ENCODE measurements at regions not wholly inside any gene's neighbourhood (a gene's known extent, or its start where the extent isn't known, plus 50 kb on each side); places are given as distances from the start of the nearest gene placed in this dataset.
"Not testable (repeated sequence)": the region's sequence is repeated elsewhere in the genome, so short reads cannot be mapped to it uniquely, and the experiment has no call there.

DNA sequence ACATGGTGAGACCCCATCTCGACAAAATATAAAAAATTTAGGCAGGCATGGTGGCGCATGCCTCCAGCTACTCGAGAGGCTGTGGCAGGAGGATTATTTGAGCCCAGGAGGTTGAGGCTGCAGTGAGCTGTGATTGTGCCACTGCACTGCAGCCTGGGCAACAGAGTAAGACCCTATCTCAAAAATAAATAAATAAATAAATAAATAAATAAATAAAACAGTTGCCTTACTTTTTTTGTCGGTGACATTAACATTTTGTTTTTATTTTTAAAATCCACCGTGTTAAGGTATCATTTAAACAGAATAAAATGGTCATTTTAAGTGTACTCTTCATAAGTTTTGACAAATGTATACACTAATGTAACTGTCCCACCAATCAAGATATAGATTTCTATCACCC, 57.0 kb downstream of the RASL11A start:
- DNase-seq: no peak

GRCh38 chr13:27329210-27329609, 58.6 kb downstream of the RASL11A start:
- no peak for DNase-seq

DNA sequence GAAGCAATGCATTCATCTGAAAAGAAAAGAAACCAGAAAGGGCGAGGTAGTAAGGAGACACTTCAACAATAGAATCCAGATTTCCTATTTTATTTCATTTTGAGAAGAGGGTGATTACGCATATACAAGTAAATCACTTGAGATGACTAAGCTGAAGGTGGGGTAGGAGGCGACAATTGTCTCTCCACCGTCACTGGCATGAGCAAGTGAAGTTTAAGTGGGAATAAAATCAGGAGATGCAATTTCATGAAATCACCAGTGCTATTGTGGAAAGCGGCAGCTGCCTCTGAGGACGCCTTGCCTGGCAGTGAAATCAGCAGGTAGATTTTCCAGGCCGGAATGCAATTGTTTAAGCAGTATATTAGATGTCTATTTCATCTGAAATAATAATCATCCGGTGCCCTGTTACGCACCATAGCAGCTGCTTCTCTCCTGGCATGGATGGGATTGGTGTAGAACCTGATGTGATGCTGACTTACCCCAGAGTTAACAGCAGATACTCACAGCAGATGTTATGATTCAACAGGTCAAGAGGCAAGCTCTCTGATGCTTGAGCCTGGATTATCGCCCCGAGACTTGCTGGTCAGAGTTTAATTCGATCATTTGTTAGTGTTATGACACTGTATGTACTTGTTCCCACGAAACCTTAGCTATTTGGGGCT, 64.3 kb downstream of the RASL11A start:
- DNase-seq: no peak

GRCh38 chr13:27336014-27336673, 65.5 kb downstream of the RASL11A start:
- no peak for DNase-seq

GRCh38 chr13:27338207-27338606, 67.6 kb downstream of the RASL11A start:
- no peak for DNase-seq

- DNase-seq: no peak
These were observed 68.2 kb downstream of the RASL11A start for GRCh38 chr13:27338816-27339215.

DNA sequence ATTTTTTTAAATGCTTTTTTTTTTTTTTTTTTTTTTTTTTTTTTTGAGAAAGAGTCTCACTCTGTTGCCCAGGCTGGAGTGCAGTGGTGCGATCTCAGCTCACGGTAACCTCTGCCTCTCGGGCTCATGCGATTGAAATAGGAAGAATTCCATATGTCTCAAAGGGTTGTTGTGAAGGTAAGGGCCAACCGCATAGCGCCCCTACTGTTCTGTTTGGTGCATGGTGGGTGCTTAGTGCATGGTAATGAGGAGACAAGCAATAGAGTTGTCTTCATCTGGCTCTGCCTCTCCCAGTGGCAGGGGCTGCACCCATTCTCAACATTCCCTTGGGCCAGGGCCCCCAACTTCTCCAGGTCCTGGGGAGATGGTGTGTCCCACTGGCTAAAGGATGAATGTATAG, 68.7 kb downstream of the RASL11A start:
- DNase-seq: peak; percentile 45

DNA sequence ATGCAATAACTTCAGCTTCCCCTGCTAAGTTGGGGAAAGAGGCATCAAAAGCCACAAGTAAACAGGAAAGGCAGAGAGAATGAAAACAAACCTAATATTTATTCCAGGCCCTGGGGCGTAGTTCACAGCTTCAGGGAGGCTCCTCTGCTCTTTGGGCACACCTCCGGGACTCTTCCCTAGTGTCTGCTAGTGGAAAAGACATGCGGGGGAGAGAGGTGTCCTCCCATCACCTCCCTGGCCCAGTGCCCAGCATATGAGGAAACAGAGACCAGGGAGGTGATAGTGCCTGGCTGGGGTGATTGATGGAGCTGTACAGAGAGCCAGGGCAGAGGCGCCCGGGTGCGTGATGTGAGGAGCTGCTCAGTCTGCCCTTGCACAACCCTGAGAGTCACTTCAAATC, 71.0 kb downstream of the RASL11A start:
- DNase-seq: no peak

DNA sequence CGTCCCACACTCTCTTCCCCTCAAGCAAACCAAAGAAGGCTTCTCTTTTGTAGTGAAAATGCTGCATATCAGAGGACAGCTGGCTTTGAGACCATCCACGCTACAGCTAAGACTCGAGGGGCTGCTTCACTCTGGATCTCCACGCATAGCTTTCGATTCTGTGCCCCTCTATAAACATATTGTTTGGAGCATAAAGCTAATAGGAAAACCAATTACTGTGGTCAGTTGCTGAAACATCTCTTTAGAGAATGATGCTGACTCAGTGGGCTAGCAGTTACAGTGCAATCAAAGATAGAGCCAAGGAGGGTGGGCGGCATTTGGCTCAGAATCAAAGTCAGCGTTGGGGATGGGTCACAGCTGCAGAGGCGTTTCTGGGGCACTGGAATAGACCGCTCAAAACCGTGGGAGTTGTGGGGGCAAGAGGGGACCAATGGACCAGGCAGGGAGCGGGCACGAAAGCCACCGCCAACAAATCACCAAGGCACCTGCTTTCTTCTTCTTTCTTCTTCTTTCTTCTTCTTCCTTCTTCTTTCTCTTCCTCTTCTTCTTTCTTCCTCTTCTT, 76.7 kb downstream of the RASL11A start:
- DNase-seq: no peak

GRCh38 chr13:27348461-27348860, 76.0 kb upstream of the GTF3A start:
- no peak for DNase-seq

- no peak for DNase-seq
These were observed 75.0 kb upstream of the GTF3A start for GRCh38 chr13:27349458-27349857.

- not testable (repeated sequence) for DNase-seq
These were observed 73.6 kb upstream of the GTF3A start for GRCh38 chr13:27350825-27351224.

DNA sequence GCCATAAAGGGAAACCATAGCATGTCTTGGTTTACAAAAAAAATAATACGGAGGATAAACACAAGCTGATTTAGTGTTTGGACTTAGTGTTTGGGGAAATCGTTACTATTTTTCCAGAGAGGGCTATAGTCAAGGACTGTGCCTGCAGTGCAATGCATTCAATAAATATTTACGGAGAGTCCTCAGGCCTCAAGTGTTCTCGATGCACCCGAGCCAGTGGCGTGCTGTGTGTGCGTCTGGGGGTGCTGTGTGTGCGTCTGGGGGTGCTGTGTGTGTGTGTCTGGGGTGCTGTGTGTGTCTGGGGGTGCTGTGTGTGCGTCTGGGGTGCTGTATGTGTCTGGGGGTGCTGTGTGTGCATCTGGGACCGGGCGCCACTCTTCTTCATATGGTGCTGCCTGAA, 71.7 kb upstream of the GTF3A start:
- DNase-seq: no peak

- DNase-seq: no peak
These were observed 71.2 kb upstream of the GTF3A start for GRCh38 chr13:27353166-27353583.

- DNase-seq: no peak
These were observed 70.7 kb upstream of the GTF3A start for GRCh38 chr13:27353708-27354107.

DNA sequence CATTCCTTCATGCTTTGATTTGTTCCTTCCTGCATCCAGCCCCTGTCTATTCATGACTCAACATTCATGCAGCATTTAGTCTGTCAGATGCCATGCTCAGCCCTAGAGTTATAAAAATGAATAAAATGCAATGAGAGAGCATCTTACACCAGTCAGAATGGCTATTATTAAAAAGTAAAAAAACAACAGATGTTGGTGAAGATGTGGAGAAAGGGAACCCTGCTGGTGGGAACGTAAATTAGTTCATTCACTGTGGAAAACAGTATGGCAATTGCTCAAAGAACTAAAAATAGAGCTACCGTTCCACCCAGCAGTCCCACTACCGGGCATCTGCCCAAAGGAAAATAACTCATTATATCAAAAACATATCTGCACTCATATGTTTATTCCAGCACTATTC, 70.0 kb upstream of the GTF3A start:
- DNase-seq: no peak

GRCh38 chr13:27355894-27356293, 68.5 kb upstream of the GTF3A start:
- DNase-seq: no peak

- no peak for DNase-seq
These were observed 66.0 kb upstream of the GTF3A start for GRCh38 chr13:27358420-27358819.

DNA sequence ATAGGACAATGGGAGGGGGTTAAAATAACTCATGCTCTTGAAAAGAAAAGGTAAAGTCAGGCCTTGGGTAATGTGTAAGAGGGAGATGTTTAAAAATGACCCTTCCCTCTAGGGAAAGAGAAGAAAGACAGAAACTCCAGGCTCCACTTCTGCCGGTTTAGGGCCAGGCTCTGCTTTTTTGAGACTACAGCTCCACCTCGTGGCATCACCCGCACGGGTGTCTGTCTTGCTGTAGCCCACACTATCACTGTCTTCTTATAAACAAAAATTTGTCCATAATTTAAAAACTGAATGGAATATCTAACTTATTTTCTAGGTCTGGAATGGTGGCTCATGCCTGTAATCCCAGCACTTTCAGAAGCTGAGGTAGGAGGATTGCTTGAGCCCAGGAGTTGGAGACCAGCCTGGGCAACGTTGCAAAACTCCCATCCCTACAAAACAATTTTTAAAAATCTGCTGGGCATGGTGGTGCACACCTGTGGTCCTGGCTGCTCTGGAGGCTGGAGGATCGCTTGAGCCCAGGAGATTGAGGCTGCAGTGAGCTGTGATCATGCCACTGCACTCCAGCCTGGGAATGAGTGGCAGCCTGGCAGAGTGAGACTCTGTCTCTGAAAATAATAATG, 65.1 kb upstream of the GTF3A start:
- DNase-seq: peak; percentile 69

- no peak for DNase-seq
These were observed 63.9 kb upstream of the GTF3A start for GRCh38 chr13:27360562-27360961.

DNA sequence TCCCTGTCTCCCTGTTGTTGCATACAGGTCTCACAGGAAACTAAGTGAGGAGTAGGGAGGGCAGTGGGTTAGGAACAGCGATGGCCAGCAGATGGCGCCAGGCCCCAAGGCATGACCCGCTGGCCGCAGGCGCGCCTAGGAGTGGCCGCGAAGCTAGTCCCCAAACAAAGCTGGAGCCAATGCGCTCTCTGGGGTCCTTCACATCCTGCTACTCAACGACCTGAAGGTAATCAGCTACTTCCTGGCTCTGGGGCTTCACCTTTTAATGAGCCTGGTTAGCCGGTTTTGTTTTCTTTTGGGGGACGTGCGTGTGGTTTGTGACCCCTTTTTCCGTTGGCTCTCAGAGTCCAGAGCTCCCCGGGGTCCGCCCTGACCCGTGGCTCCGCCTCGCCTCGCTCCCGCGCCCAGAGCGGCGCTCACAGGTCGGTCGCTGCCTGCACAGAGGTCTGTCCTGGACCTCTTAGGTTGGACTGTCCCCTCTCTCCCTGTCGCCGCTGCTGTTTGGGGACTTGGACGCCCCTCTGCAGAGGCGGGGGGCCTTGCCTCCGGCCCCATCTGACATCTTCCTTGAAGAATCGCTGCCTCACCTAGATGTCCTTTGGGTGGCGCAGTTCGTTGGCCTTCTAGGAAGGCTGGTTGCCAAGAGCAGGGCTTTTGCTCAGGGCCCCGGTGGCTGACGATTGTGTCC, 62.2 kb upstream of the GTF3A start:
- DNase-seq: peak; percentile 80

DNA sequence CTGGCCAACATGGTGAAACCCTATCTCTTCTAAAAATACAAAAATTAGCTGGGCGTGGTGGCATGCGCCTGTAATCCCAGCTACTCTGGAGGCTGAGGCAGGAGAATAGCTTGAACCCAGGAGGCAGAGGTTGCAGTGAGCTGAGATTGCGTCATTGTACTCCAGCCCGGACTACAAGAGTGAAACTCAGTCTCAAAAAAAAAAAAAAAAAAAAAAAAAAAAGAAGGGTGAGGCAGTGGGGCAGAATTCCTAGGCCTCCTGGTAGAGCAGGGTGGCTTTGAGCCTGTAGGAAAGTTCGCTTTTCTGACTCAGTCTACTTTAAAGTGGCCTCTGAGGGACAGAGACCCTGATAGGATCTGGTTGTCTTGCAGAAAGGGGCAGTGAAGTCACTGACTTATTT, 60.8 kb upstream of the GTF3A start:
- not testable (repeated sequence) for DNase-seq

DNA sequence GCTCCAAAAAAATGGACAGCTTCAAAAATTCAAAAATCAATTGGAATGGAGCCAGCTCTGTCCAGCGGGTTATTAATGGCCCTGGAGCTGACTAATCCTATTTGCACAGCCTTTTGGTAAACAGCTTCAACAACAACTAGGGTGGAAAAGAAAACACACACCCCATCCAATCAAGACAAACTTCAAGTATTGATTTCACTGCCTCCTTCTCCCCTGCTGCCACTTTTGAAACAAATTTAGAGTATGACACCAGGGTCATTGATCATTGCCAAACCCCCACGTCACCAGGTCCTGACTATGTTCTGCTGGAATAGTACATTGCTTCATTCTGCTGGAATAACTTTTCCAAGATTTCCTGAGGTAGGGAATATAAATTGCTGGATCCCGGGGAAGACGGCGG, 56.8 kb upstream of the GTF3A start:
- no peak for DNase-seq

All from activated CD8-positive, alpha-beta memory T cell treated with anti-CD3 and anti-CD28 coated beads, Interleukin-2, amount 50 U/mL, for 4 hours (primary cell).